NCI-H1092 treated with DMSO at 0.1 percent for 48 hours (cell line): ENCODE measurements at regions not wholly inside any gene's neighbourhood (a gene's known extent, or its start where the extent isn't known, plus 50 kb on each side); places are given as distances from the start of the nearest gene placed in this dataset.

Experiments used
- DNase-seq: peaks from one replicate; lab custom pipeline; 2025; lab: John Stamatoyannopoulos, UW

- DNase-seq, result no peak
Observed at GRCh38 chr1:38456531-38456876, 403.1 kb downstream of the RRAGC start.

- no peak for DNase-seq
Observed at GRCh38 chr1:38455829-38456530, 403.6 kb downstream of the RRAGC start.

GRCh38 chr1:38454749-38455441 is 404.7 kb downstream of the RRAGC start:
- no peak for DNase-seq

- DNase-seq, result no peak
Observed at GRCh38 chr1:38454236-38454635, 405.3 kb downstream of the RRAGC start.

- no peak for DNase-seq
Observed at GRCh38 chr1:38452246-38452645, 405.7 kb upstream of the POU3F1 start.

- DNase-seq, result no peak
Observed at GRCh38 chr1:38451541-38451993, 405.0 kb upstream of the POU3F1 start.

- no peak for DNase-seq
Observed at GRCh38 chr1:38448893-38449292, 402.3 kb upstream of the POU3F1 start.

GRCh38 chr1:38446936-38447335 is 400.3 kb upstream of the POU3F1 start:
- DNase-seq, result no peak

- DNase-seq, result no peak
Observed at GRCh38 chr1:38444770-38445442, 398.3 kb upstream of the POU3F1 start.

- no peak for DNase-seq
Observed at GRCh38 chr1:38444311-38444710, 397.7 kb upstream of the POU3F1 start.

GRCh38 chr1:38440402-38440801 is 393.8 kb upstream of the POU3F1 start:
- no peak for DNase-seq

GRCh38 chr1:38436749-38437148 is 390.2 kb upstream of the POU3F1 start:
- DNase-seq, result no peak

- DNase-seq, result no peak
Observed at GRCh38 chr1:38436006-38436405, 389.4 kb upstream of the POU3F1 start.

- no peak for DNase-seq
Observed at GRCh38 chr1:38433084-38433722, 386.6 kb upstream of the POU3F1 start.

GRCh38 chr1:38431535-38432376 is 385.2 kb upstream of the POU3F1 start:
- no peak for DNase-seq

GRCh38 chr1:38430949-38431348 is 384.4 kb upstream of the POU3F1 start:
- no peak for DNase-seq

GRCh38 chr1:38424677-38425076 is 378.1 kb upstream of the POU3F1 start:
- no peak for DNase-seq

- DNase-seq, result no peak
Observed at GRCh38 chr1:38420666-38421065, 374.1 kb upstream of the POU3F1 start.

GRCh38 chr1:38418195-38419030 is 371.8 kb upstream of the POU3F1 start:
- DNase-seq, result peak; percentile 79

GRCh38 chr1:38403667-38404066 is 357.1 kb upstream of the POU3F1 start:
- DNase-seq, result no peak
